GM18511 (cell line): ENCODE measurements at regions not wholly inside any gene's neighbourhood (a gene's known extent, or its start where the extent isn't known, plus 50 kb on each side); places are given as distances from the start of the nearest gene placed in this dataset.
"Not testable (repeated sequence)": the region's sequence is repeated elsewhere in the genome, so short reads cannot be mapped to it uniquely, and the experiment has no call there.

Experiments
- ATAC-seq: cut with Tn5 transposase; IDR thresholded peaks from one replicate; pipeline ENCODE4 v1.9.1; 2021; ENCODE audit warnings: mild to moderate bottlenecking, moderate library complexity; ENCODE audit not compliant: unreplicated experiment

DNA sequence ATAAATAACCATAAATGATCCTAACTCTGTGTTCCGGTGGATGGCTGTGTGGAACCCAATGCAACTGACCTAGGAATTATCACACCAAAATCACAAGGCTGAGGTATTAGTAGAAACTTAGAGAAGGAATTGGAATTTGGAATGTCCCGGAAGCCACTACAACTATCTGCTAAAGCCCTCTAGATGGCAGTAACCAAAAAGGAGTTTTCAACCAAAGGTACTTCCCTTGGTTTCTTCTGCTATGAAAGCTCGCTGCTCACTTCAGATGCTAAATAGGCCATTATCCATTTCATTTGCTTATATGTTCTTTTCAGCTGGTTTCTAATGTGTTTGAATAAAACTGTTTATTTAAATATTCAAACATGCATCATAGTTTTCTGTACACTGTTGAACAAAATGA is 1589.1 kb upstream of the SPRY2 start:
- no peak for ATAC-seq

DNA sequence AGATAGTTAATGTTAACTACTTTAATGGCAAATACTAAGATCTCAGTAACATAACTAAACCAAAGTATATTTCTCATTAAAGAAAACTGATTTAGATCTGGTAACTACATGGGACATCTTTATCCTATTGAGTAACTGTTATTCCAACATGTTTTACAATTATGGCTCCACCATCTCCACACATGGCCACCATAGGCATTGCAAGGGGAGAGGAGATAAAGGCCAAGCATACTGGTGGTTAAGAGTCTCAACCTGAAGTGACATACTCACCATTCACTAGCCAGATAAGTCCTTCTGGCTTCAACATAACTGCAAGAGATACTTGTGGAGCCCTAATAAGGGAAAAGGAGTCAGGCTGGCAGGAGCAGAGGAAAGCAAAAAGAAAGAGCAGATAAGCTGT is 1586.4 kb upstream of the SPRY2 start:
- ATAC-seq, result no peak

DNA sequence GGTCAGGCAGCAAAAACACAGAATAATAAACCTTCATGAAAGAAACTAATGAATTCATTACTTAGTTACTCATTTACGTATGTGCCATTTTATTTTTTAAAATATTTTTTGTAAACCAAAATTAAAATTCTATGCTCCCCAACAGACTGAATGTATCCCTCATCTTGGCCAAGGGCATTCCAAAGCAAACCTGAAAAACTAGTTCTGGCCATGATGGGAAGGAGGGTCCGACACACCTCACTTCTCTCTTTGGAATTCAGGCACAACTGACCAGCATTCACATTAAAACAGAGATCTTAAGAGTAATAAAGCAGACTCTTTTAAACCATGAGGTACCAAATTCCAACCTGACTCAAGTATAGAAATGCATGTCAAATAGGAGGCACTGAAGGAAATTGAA is 1576.9 kb upstream of the SPRY2 start:
- no peak for ATAC-seq

DNA sequence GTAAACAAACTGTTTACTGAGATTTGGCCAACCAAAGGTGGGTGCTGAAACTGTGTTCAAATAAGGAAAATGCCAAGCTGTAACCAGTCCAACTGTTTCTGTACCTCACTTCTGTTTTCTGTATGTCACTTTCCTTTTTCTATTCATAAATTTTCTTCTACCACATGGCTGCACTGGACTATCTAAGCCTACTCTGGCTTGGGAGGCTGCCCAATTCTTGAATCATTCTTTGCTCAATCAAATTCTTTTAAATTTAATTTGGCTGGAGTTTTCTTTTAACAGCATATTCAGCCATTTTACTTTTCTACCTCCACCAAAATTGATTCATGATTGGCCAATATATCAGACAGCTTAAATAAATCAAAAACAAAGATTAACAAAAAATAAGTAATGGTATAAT is 1575.5 kb upstream of the SPRY2 start:
- ATAC-seq, result no peak

DNA sequence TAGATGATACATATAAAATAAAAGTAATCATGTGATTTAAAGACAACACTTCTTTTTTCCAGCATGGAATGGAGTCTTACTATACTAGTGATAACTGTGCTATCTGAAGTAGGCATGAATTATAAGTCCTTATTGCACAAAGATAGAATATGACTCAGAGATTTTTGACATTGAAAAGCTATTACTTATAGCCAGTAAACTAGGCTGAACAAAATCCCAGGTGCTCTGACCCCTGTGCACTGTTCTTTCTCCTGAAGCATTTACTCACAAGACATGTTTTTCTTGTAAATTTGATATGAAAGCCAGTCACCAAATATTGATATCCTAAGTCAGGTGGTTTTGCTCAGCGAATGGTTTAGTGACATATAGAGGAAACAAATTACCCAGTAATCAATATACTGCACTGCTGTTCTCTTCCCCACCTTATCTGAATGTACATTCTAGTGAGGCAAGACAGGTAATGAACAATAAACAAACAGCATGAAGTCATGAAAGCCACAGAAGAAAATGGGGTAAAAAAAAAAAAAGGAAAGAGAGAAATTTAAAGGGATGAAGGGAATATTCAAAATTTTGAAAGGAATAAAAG is 1567.0 kb upstream of the SPRY2 start:
- no peak for ATAC-seq

DNA sequence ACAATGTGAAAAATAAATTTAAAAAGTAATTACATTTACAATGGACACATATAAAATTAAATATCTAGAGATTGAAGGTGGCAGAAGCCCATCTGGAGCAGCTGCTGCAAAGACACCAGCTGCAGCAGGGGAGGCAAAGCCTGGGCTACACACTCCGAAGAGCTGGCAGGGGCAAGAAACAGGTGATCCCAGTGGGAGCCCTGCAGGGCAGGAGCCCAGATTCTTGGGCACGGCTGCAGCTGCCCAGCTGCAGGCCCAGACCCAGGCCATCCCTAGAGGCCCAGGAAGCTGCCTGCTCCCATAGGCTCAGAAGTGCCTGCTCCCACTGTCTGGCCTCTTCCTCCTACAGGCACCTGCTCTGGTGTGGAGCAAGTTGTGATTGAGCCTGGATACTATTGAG is 1547.9 kb upstream of the SPRY2 start:
- ATAC-seq, result no peak

DNA sequence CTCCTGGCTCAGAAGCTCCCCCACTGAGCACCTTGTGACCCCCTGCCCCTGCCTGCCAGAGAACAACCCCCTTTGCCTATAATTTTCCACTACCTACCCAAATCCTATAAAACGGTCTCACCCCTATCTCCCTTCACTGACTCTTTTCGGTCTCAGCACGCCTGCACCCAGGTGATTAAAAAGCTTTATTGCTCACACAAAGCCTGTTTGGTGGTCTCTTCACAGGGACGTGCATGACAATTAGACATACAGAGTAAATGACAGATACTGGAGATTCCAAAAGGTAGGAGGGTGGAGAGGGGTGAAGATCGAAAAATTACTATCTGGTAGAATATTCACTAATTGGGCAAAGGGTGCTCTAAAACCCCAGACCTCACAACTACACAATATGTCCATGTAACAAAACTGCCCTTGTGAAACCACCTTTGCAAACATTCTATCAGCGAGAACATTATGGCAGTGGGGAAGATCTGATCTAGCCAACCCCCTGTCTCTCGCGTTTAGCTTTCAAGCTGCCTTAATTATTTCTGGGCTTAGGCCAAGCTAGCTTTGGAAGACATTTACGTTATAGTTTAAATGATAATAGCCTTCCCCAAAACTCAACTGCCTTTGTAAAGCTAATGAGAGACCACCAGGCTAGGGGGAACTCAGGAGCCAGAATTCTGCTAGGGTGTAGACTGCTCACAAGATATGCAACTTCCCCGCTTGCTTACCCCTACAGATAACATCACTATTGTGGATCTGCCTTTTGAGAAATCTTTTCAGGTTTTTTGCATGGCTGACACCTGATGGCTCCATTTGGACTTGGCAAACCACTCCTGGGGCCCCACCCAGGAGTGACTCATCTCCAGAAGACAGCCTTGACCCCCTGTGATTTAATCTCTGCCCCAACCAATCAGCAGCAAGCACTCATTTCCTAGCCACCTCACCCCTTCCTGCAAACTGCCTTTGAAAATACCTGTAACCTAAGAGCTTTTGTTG is 1534.0 kb upstream of the SPRY2 start:
- no peak for ATAC-seq

DNA sequence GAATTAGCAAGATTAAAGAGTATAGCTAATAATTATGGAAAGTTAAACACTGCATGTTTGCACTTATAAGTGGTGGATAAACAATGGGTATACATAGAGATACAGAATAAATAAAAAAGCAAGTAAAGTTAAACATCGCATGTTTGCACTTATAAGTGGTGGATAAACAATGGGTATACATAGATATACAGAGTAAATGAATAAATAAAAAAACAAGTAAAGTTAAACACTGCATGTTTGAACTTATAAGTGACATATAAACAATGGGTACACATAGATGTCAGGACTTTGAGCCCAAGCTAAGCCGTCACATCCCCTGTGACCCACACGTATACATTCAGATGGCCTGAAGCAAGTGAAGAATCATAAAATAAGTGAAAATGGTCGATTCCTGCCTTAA is 1533.3 kb upstream of the SPRY2 start:
- no peak for ATAC-seq

DNA sequence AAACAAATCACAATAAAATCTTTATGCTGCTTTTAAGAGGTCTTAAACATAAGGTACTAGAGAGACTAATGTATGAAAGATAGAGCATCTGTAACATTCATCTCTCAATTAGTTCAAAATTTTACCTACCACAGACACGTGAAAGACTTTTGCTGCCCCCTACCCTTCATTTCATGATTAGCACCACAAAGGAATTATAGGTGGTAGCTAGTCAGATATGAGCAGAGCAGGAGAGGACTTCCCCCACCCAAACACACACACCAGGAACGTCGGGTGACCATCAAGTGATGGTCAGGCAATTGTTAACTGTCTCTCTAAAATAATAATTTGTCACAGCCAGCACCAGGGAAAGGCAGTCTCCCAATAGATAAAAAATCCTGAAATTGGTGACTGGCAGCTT is 1531.7 kb upstream of the SPRY2 start:
- ATAC-seq, result no peak

DNA sequence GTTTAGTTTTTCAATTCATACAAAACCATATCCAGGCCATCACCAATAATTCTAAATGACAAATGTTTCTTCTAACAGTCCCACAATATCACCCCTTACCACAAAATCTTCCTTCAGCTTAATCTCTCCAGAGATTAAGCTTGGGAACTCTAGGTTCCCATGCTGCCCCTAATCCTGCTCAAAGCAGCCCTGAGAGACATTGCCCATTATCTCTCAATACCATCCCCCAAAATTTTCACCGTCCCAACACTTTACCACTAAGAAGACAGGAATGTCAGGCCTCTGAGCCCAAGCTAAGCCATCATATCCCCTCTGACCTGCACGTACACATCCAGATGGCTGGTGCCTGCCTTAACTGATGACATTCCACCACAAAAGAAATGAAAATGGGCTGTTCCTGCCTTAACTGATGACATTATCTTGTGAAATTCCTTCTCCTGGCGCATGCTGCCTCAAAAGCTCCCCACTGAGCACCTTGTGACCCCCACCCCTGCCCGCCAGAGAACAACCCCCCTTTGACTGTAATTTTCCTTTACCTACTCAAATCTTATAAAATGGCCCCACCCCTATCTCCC is 1530.9 kb upstream of the SPRY2 start:
- ATAC-seq, result not testable (repeated sequence)

DNA sequence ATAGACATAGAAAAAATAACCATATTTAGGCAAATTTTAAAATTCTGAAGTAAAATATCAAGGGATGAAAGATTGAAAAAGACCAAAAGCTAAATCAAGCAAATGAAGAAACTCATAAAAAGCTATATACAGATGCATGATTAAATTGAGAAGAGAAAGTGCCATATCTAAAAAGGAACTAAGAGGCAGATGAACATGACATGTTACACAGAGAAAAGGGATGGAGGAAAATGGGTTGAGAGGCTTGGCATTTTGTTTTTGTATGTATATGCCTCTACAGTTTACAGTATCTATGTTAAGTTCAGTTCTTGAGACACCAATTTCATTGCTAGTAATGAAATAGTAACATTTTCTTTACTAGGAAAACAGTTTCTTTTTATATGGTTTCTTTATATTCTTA is 1507.4 kb upstream of the SPRY2 start:
- ATAC-seq, result no peak

DNA sequence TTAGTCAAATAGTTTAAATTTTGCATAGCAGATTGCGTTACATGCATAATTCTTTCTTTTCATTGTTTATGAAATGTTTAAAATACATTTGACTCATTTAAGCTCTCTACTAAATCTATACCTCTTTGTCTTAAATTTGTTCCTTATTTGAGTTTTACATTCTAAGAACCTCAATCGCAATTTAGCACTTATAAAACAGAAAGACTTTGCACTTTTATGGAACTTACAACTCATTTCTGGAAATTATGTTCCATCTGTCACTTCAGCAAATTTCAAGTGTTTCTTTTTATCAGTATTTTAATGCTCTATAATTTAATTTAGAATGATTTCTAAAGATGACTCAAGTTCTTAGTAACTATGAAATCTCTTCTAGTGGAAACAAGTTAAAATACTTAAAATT is 1505.8 kb upstream of the SPRY2 start:
- ATAC-seq, result no peak

DNA sequence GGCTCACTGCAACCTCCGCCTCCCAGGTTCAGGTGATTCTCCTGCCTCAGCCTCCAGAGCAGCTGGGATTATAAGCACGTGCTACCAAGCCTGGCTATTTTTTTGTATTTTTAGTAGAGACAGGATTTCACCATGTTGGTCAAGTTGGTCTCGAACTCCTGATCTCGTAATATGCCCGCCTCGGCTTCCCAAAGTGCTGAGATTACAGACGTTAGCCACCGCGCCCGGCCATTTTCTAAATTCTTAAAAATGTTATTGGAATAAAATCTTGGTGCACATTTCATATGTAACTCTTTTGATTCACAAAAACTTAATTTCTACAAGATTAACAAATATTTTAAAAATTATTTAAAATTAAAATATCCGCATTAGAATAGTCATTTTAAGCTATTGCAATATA is 1480.3 kb upstream of the SPRY2 start:
- no peak for ATAC-seq

DNA sequence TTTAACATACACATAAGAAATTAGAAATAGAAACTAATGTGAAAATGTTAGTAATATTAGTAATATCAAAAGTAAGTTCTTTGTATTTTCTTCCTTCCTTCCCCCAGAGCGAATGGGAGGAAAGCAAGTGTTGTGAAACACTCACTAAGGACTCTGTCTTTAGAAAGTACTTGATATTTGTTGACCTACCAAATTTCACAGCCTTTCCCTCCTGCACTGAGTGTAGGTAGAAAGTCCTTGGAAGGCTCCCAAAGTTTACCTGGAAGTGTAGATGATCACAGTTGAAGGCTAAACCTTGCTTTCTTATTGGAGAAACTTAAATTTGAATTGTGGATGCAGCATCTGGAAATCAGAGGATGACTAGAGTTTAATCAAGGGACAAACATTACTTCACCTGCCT is 1459.5 kb upstream of the SPRY2 start:
- no peak for ATAC-seq

DNA sequence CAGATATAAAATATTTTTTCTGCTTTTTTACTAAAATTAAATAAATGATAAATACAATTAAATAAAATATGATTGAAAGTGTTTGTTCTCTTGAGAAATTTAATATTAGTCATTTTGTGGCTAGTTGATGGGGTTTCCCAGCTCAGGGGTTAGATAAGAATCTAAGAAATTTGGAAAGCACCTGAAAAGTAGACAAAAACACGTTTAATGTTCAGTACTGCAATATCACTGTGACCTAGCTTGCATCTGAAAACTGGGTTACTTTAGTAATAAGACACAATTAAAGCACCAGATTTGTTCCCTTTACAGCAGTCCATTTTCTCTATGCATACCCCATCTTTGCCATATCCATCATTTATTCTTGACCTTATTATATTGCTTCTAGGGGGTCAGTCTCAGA is 1454.8 kb upstream of the SPRY2 start:
- ATAC-seq, result no peak

DNA sequence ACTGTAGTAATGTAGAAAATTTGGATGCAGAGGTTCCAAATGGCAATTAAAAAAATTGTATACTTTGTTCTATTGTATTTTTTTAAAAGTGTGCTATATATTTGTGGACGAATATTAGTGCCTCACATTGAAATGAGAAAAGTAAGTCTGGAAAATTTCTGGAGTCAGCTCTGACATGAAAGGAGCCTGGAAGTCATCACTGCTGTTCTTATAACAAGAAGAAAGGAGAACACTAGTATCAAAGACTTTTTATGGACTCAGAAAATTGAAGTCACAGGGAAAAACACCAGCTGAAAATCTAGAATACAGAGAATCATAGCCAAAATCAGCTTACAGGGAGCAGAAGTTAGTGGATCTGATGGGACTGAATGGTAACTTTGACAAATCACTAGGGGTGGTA is 1450.7 kb upstream of the SPRY2 start:
- ATAC-seq, result no peak

DNA sequence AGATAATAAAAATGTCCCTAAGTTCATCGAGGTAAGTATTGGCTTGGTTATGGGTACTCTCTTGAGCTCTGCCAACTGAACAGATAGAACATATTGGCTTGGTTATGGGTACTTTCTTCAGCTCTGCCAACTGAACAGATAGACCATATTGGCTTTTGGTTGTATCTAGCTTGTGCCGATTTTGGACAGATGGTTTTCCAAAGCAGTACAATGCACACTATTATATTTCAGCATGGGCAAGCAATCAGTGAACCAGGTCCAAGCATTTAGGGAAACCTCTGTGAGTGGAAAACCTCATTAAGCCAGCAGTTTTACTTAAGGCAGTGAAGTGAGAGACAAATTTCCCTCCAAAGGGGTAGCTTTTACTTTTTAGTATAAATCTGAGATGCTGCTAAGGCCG is 1440.5 kb upstream of the SPRY2 start:
- no peak for ATAC-seq

DNA sequence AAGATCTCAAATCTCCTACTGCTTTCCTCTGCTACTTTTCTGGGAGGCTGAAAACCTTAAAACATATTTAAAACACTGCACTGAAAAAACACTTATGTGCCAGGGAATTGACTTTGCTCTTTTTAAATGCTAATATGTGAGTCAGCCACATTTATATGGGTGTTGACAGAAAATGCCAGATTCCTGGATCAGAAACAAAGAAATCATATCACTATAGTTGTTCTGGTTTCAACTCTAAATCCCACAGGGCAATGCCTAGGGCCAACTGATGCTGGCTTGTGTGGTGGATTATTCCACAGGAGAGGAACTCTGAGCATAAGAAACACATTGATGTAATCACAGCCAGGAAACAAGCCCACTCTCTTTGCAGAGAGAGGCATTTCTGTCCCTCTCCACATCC is 1439.0 kb upstream of the SPRY2 start:
- no peak for ATAC-seq

DNA sequence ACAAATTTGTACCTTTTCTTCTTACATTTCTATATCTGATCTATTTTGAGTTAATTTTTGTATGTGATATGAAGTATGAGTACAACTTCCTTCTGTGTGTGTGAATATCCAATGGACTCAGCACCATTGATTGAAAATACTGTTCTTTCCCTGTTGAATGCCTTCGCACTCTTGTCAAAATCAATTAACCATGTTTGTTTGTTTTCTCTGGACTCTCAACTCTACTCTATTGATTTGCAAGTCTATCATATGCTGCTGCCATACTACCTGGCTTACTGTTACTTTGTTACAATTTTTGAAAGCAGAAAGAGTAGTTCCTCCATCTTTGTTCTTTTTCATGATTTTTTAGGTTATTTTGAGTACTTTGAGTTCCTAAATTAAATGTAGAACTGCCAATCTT is 1437.4 kb upstream of the SPRY2 start:
- no peak for ATAC-seq

DNA sequence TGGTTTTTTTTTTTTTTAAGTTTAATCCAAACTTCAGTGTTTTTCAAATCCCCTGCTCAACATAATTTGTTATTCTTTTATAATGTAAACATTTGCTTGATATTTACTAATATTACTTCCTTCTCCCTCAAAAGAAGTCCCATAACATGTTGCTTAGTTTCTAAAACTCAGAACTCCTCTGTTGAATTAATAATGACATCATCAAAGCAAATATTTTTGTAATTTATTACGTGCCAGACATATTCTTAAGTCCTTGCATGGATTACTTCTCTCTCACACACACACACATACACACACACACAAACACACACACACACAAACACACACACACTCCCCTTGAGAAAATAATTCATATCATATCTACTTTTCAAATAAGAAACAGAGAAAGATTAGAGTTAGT is 1432.3 kb upstream of the SPRY2 start:
- no peak for ATAC-seq

DNA sequence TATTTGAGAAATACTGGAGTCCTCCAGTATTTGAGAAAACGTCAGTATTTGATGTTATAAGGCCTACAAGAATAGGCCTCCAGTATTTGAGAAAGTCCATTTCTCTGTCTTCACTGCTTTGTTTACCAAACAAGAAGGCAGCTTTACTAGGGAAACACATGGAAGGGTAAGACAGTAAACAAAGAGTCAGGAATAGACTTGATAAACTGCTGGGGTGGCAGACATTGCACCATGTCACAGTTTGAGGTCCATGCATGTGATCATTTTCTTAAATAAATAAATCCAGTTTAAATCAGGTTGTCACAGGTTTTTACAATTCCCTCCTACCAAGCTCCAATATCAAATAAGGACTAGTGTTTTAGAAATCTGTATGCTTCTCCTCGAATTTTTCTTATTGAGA is 1431.0 kb upstream of the SPRY2 start:
- no peak for ATAC-seq

DNA sequence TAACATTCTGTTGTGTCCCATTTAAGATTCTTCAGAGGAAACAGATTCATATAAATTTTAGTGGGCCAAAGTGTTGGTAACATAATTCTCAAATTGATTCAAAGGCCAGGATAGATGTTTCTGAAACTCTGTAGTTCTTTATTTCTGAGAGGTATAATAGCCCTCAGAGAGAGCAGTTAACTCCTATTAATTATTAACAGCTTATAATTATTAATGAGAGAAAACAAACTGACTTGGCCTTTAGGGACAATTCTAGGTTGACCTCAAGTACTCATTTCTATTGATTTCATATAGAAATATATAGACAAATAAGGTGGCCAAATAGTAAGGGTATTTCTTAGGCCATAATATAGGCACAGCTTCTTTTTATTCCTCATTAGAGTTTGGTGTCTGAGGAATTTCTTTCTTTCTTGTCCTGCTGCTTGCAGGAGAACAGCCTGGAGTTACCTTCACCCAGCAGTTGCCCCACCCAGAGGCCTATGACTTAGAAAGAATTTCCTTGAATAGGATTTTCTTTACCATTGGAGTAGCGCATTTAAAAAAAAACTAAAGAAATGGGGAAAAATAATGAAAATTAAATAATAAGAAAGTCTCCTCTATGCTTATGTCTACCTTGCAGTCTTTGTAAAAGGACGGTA is 1430.1 kb upstream of the SPRY2 start:
- no peak for ATAC-seq
